SU-DHL-6 (cell line): ENCODE measurements at regions not wholly inside any gene's neighbourhood (a gene's known extent, or its start where the extent isn't known, plus 50 kb on each side); places are given as distances from the start of the nearest gene placed in this dataset.

ENCODE experiments used
- EZH2phosphoT487 ChIP-seq: fragments of 200-600 bp; sonication (generic), shearing (Covaris generic); conservative IDR thresholded peaks from 2 replicates; pipeline ENCODE4 v1.6.1; 2018; ENCODE audit warnings: mild to moderate bottlenecking, antibody characterized with exemption, low read length, moderate library complexity, mixed read lengths
- TF ChIP-seq, protein P1 (sequence below): fragments of 200-600 bp; sonication (generic); IDR thresholded peaks from one replicate; pipeline ENCODE4 v1.5.1; 2017; ENCODE audit warnings: antibody characterized with exemption, mild to moderate bottlenecking, low read length, moderate library complexity; ENCODE audit not compliant: insufficient read depth, poor library complexity, severe bottlenecking

DNA sequence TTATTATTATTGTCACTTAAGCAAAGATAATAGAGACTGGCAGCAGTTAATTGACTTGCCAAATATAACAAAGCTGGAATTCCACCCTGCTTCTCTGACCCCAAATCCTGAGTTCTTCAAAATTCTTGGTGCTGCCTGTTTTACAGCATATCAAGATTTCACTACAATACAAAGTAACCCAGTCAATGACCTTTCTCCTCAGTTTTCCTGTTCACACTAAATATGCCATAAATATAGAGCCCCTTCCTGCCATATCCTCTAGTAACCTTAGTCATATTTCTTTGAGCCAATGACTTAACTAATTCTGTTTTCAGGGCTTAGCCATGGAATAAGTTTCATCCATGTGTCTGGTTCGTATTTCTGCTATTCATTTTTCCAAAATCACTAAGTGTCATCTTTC is 315.3 kb upstream of the HS3ST1 start:
- TF ChIP-seq, protein P1, sequence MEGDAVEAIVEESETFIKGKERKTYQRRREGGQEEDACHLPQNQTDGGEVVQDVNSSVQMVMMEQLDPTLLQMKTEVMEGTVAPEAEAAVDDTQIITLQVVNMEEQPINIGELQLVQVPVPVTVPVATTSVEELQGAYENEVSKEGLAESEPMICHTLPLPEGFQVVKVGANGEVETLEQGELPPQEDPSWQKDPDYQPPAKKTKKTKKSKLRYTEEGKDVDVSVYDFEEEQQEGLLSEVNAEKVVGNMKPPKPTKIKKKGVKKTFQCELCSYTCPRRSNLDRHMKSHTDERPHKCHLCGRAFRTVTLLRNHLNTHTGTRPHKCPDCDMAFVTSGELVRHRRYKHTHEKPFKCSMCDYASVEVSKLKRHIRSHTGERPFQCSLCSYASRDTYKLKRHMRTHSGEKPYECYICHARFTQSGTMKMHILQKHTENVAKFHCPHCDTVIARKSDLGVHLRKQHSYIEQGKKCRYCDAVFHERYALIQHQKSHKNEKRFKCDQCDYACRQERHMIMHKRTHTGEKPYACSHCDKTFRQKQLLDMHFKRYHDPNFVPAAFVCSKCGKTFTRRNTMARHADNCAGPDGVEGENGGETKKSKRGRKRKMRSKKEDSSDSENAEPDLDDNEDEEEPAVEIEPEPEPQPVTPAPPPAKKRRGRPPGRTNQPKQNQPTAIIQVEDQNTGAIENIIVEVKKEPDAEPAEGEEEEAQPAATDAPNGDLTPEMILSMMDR = no peak
- no peak for TF ChIP-seq EZH2phosphoT487
